Thoracic aorta (tissue), 2 donors: ENCODE measurements at regions not wholly inside any gene's neighbourhood (a gene's known extent, or its start where the extent isn't known, plus 50 kb on each side); places are given as distances from the start of the nearest gene placed in this dataset.

ENCODE experiments used
- ATAC-seq: fragments of 150-250 bp; one replicate; pipeline ENCODE4 v1.8.0; 2017; ENCODE audit warnings: low read depth; ENCODE audit not compliant: insufficient number of reproducible peaks, low FRiP score
- DNase-seq: peaks from one replicate; pipeline ENCODE4 v3.0.0-alpha.2; 2020; ENCODE audit warnings: low spot score
- H3K27ac ChIP-seq, 2 donors: fragments of 200-600 bp; sonication (generic); 1 replicate in 1 of 2; 2 replicates in 1 of 2; pipeline ENCODE4 v1.5.1; 2016; ENCODE audit warnings: mild to moderate bottlenecking in 2 of 2, moderate library complexity in 2 of 2
- H3K27me3 ChIP-seq: fragments of 200-600 bp; sonication (generic); replicated peaks from 2 replicates; pipeline ENCODE4 v1.6.0; 2016; ENCODE audit warnings: mild to moderate bottlenecking; ENCODE audit not compliant: insufficient read depth
- H3K36me3 ChIP-seq: fragments of 200-600 bp; sonication (generic); one replicate; pipeline ENCODE4 v1.5.1; 2016
- H3K4me1 ChIP-seq, 2 donors: fragments of 200-600 bp; sonication (generic); 1 replicate in 1 of 2; 2 replicates in 1 of 2; pipeline versions ENCODE4 v1.5.1 to v1.6.0; 2016; ENCODE audit warnings: low read depth in 2 of 2, mild to moderate bottlenecking in 1 of 2; ENCODE audit not compliant: control insufficient read depth in 1 of 2
- H3K4me3 ChIP-seq: fragments of 200-600 bp; sonication (generic); 2 replicates; pipeline ENCODE4 v1.5.1; 2016; ENCODE audit warnings: mild to moderate bottlenecking
- H3K9me3 ChIP-seq: fragments of 200-600 bp; sonication (generic); 2 replicates; pipeline ENCODE4 v1.5.1; 2016
- TF ChIP-seq, protein P1 (sequence below): fragments of 200-600 bp; sonication (generic); IDR thresholded peaks from one replicate; pipeline ENCODE4 v1.5.1; 2019; ENCODE audit warnings: antibody characterized with exemption

DNA sequence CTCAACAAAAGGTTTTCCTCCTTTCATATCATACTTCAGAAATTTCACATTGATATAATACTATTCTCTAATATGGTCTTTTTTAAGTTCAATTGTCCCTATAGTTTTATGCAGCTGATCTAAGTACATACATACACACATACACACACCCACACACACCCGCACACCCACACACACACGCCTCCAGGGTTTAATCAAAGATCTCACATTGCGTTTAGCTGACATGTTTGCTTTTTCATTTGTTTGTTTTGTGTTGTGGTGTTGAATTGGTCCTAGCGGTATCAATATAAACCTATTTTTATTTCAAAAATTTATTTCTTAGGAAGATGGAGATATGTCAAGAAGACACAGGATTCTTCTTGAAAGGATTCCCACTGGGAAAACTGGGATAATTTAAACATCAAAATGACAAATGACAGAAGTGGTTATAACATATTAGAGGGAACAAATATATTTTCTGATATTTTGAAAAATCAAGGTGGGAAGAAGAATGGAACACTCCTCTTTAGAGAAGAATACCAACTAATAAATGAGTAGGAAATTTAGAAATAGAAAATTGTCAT is 434.9 kb upstream of the SLC30A5 start:
- Histone ChIP-seq H3K27me3 (no peaks in the 10 kb centered on the region), H3K36me3 (no peaks in the 10 kb centered on the region), H3K4me1 (no peaks in the 10 kb centered on the region), H3K4me3 (no peak overlapping the region), H3K27ac (no peak overlapping the region), H3K9me3 (no peaks in the 10 kb centered on the region)
- DNase-seq (no peak), ATAC-seq (no peak)
- TF ChIP-seq, protein P1, sequence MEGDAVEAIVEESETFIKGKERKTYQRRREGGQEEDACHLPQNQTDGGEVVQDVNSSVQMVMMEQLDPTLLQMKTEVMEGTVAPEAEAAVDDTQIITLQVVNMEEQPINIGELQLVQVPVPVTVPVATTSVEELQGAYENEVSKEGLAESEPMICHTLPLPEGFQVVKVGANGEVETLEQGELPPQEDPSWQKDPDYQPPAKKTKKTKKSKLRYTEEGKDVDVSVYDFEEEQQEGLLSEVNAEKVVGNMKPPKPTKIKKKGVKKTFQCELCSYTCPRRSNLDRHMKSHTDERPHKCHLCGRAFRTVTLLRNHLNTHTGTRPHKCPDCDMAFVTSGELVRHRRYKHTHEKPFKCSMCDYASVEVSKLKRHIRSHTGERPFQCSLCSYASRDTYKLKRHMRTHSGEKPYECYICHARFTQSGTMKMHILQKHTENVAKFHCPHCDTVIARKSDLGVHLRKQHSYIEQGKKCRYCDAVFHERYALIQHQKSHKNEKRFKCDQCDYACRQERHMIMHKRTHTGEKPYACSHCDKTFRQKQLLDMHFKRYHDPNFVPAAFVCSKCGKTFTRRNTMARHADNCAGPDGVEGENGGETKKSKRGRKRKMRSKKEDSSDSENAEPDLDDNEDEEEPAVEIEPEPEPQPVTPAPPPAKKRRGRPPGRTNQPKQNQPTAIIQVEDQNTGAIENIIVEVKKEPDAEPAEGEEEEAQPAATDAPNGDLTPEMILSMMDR = no peak

DNA sequence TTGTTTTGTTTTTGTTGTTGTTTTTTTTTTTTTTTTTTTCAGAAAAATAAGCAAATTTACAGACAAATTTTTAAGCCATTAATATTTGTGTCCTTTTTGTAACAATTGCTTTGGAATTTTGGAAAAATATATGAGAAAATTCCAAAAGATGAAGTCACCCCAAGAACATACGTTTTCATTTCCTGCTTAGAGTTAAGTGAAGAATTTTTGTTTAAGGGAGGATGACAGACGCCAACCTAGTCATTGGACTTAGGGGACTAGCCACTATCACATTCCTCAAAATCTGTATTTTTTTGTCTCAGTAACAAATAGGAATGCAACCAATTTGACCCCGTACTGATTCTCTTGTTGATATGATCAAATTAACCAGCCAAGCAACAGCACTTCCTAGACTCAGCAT is 433.9 kb upstream of the SLC30A5 start:
- no peak for DNase-seq
- Histone ChIP-seq H3K4me1 (no peaks in the 10 kb centered on the region), H3K36me3 (no peaks in the 10 kb centered on the region), H3K27ac (no peak overlapping the region), H3K9me3 (no peaks in the 10 kb centered on the region), H3K4me3 (no peak overlapping the region), H3K27me3 (no peaks in the 10 kb centered on the region)
- ATAC-seq = no peak
- TF ChIP-seq, protein P1 = no peak

DNA sequence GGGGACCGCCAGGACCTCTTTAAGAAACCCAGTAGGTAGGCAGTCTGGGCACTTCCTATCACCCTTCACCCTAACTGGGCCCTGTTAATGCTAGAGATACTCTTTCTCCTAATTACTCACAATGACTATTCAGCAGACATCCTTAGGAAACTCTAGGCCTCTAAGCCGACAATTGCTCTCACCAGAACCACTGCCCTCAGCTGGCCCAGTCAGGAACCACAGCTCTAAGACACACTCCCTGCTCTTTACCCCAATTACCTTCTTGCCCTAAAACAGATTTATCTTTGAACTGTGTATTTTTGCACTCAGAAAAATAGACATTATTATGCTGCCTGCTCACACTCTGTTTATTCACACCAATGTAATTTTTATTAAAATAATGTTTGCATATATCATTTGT is 432.6 kb upstream of the SLC30A5 start:
- H3K36me3 ChIP-seq = no peaks in the 10 kb centered on the region
- no peaks in the 10 kb centered on the region for H3K4me1 ChIP-seq
- DNase-seq = no peak
- H3K4me3 ChIP-seq = no peak overlapping the region
- no peak overlapping the region for H3K27ac ChIP-seq
- no peaks in the 10 kb centered on the region for H3K27me3 ChIP-seq
- ATAC-seq = no peak
- H3K9me3 ChIP-seq = no peaks in the 10 kb centered on the region
- TF ChIP-seq, protein P1 = peak; percentile 7

DNA sequence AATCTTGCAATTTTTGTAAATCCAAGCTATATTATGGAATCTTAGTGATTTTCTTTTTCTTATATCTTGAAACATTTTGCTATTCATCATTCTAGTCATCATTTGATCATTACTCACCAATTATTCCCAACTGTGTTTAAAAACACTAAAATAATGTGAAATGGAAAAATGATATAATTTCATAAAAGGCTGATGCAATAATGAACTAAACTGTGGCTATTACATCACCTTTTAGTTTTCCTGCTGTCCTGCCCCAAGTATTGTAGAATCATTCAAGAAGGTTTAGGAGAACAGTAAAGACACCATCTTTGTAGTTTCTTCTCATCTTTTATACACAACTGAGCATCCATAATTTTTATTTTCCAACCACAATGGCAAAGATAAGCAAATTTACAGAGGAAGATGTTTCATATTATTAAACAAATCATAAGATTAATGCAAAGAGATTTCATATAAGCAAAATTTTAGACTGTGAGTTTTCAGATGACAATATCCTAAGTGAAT is 431.0 kb upstream of the SLC30A5 start:
- no peak overlapping the region for H3K4me3 ChIP-seq
- H3K27ac ChIP-seq = no peak overlapping the region
- TF ChIP-seq, protein P1 = no peak
- H3K4me1 ChIP-seq = no peaks in the 10 kb centered on the region
- H3K36me3 ChIP-seq = no peaks in the 10 kb centered on the region
- no peak for ATAC-seq
- no peak for DNase-seq
- H3K27me3 ChIP-seq = no peaks in the 10 kb centered on the region
- no peaks in the 10 kb centered on the region for H3K9me3 ChIP-seq

DNA sequence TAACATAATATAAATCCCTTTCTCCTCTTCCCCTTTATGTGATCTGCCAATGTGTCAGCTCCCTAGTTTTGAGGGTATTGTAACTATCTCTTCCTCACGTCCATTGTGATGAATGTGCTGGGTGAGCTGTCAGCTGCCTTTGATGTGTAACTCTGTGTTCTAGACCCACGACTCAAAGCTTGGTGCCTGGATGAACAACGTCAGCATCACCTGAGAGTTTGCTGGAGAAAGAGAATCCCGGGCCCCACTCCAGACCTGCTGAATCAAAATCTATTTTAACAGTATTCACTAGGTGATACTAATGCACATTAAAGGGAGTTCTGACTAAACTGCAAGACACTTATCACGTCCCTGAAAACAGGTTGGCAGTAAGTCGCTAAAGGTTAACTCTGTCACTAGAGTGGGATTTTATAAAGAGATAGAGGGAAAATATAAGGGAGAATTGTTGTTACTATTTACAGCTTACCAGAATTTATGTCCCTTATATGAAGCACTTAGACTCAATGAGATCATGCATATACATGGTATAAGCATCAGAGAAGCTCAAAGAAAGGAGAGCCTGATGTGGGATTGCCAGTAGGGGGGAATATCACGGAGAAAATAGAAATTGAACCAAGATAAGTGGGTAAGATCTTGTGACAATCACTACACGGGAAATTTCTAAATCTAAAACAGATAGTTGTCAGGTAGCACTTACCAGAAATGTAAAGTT is 423.8 kb upstream of the SLC30A5 start:
- Histone ChIP-seq H3K27ac (no peak overlapping the region), H3K36me3 (no peaks in the 10 kb centered on the region), H3K9me3 (no peaks in the 10 kb centered on the region), H3K4me1 (no peaks in the 10 kb centered on the region), H3K27me3 (no peaks in the 10 kb centered on the region), H3K4me3 (no peak overlapping the region)
- no peak for ATAC-seq
- DNase-seq = no peak
- TF ChIP-seq, protein P1 = no peak
